Thoracic aorta (tissue), 2 donors: ENCODE measurements at regions not wholly inside any gene's neighbourhood (a gene's known extent, or its start where the extent isn't known, plus 50 kb on each side); places are given as distances from the start of the nearest gene placed in this dataset.

Experiments
- ATAC-seq: fragments of 150-250 bp; one replicate; pipeline ENCODE4 v1.8.0; 2017; ENCODE audit warnings: low read depth; ENCODE audit not compliant: insufficient number of reproducible peaks, low FRiP score
- DNase-seq: peaks from one replicate; pipeline ENCODE4 v3.0.0-alpha.2; 2020; ENCODE audit warnings: low spot score
- H3K27ac ChIP-seq, 2 donors: fragments of 200-600 bp; sonication (generic); 1 replicate in 1 of 2; 2 replicates in 1 of 2; pipeline ENCODE4 v1.5.1; 2016; ENCODE audit warnings: mild to moderate bottlenecking in 2 of 2, moderate library complexity in 2 of 2
- H3K27me3 ChIP-seq: fragments of 200-600 bp; sonication (generic); replicated peaks from 2 replicates; pipeline ENCODE4 v1.6.0; 2016; ENCODE audit warnings: mild to moderate bottlenecking; ENCODE audit not compliant: insufficient read depth
- H3K36me3 ChIP-seq: fragments of 200-600 bp; sonication (generic); one replicate; pipeline ENCODE4 v1.5.1; 2016
- H3K4me1 ChIP-seq, 2 donors: fragments of 200-600 bp; sonication (generic); 1 replicate in 1 of 2; 2 replicates in 1 of 2; pipeline versions ENCODE4 v1.5.1 to v1.6.0; 2016; ENCODE audit warnings: low read depth in 2 of 2, mild to moderate bottlenecking in 1 of 2; ENCODE audit not compliant: control insufficient read depth in 1 of 2
- H3K4me3 ChIP-seq: fragments of 200-600 bp; sonication (generic); 2 replicates; pipeline ENCODE4 v1.5.1; 2016; ENCODE audit warnings: mild to moderate bottlenecking
- H3K9me3 ChIP-seq: fragments of 200-600 bp; sonication (generic); 2 replicates; pipeline ENCODE4 v1.5.1; 2016
- TF ChIP-seq, protein P1 (sequence below): fragments of 200-600 bp; sonication (generic); IDR thresholded peaks from one replicate; pipeline ENCODE4 v1.5.1; 2019; ENCODE audit warnings: antibody characterized with exemption

DNA sequence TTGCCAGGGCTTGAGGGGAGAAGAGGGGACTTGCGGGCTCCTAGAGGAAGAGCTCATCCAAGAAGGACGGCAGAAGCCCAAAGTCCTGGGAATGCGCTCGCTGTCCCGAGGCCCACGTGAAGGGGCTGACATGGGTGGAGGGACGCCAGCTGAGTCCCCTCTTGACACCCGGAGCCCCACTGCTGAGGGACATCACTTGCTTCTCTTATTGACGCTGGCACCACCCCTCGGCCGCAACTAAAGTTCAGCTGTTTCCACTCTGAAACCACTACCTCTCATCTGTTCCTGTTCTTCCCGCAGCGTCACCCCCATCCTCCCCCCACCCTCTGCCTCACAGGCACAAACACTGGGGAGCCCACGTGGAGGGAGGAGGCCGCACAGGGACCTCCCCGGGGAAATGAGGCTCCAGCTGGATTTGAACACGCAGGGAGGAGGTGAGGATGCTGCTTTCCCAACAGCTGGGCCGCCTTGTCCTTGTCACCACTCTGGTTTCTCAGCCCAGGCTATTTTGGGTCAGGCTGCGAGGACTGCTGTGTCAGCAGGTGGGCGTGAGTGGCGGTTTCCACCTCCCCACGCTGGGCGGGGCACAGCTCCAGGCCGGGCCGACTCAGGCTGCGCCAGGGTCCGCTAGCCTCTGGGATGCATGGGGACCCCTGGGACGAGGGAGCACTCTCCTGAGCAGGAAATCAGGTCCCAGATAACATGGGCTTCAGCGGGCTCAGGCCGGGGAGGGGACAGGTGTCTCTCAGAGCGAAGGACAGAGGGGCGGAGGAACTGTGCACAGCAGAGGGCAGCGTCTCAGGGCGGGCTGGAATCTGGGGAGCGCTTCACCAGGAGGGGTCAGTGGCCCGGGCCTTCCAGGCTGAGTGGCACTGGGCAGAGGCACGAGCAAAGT lies 156.3 kb downstream of the ZNF248 start:
- Histone ChIP-seq H3K27me3 (no peaks in the 10 kb centered on the region), H3K4me3 (no peak overlapping the region), H3K4me1 (no peaks in the 10 kb centered on the region), H3K9me3 (no peaks in the 10 kb centered on the region), H3K36me3 (no peaks in the 10 kb centered on the region), H3K27ac (no peak overlapping the region)
- DNase-seq: no peak
- ATAC-seq: no peak
- TF ChIP-seq, protein P1, sequence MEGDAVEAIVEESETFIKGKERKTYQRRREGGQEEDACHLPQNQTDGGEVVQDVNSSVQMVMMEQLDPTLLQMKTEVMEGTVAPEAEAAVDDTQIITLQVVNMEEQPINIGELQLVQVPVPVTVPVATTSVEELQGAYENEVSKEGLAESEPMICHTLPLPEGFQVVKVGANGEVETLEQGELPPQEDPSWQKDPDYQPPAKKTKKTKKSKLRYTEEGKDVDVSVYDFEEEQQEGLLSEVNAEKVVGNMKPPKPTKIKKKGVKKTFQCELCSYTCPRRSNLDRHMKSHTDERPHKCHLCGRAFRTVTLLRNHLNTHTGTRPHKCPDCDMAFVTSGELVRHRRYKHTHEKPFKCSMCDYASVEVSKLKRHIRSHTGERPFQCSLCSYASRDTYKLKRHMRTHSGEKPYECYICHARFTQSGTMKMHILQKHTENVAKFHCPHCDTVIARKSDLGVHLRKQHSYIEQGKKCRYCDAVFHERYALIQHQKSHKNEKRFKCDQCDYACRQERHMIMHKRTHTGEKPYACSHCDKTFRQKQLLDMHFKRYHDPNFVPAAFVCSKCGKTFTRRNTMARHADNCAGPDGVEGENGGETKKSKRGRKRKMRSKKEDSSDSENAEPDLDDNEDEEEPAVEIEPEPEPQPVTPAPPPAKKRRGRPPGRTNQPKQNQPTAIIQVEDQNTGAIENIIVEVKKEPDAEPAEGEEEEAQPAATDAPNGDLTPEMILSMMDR: no peak

DNA sequence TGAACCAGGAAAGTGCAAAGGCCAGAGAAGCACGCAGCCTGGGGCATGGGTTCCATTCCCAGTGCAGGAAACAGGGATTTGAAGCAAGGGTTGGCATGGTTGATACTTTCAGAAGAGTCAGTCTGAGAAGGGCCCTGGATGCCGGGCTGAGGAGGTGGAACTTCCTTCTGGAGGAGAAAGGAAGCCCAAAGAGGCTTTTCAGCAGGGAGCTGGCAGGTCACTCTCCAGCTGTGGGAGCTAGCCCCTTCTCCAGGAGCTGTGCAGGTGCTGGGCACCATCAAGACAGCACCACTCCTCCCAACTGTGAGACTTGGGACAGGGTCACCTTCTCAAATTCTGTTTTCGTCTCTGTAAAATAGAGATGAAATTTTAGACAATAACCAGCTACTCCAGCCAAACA lies 169.8 kb downstream of the ZNF248 start:
- Histone ChIP-seq H3K4me1 (no peaks in the 10 kb centered on the region), H3K27me3 (no peaks in the 10 kb centered on the region), H3K9me3 (peaks cover 3% of the 10 kb centered on the region), H3K27ac (no peak overlapping the region), H3K36me3 (no peaks in the 10 kb centered on the region), H3K4me3 (no peak overlapping the region)
- ATAC-seq (no peak), DNase-seq (no peak)
- TF ChIP-seq, protein P1: no peak

GRCh38 chr10:37685741-37686683 lies 171.4 kb downstream of the ZNF248 start:
- H3K27ac ChIP-seq: no peak overlapping the region
- no peak for ATAC-seq
- no peaks in the 10 kb centered on the region for H3K27me3 ChIP-seq
- H3K4me3 ChIP-seq: no peak overlapping the region
- H3K4me1 ChIP-seq: no peaks in the 10 kb centered on the region
- TF ChIP-seq, protein P1: no peak
- DNase-seq: no peak
- H3K9me3 ChIP-seq: no peaks in the 10 kb centered on the region
- H3K36me3 ChIP-seq: no peaks in the 10 kb centered on the region

DNA sequence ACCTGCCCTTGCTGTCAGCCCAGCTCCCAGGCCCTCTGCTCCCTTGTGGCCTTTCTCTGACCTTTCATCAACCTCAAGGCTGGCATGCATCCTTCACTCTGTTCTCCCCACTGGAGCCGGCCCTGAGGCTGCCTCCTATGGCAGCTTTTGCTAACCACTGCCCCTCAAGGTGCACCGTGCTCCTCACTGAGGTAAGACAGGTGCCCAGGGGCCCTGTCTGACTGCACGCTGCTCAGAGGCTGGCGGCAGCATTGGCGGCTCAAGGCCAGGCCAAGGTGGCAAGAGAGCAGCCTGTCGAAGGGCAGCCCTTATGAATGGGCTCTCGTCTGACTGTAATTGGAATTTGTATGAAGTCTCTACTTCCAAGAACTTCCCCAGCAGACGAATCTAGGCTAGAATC lies 172.6 kb downstream of the ZNF248 start:
- H3K27ac ChIP-seq: no peak overlapping the region
- DNase-seq: no peak
- H3K4me3 ChIP-seq: no peak overlapping the region
- H3K27me3 ChIP-seq: no peaks in the 10 kb centered on the region
- H3K36me3 ChIP-seq: no peaks in the 10 kb centered on the region
- H3K4me1 ChIP-seq: no peaks in the 10 kb centered on the region
- ATAC-seq: no peak
- no peaks in the 10 kb centered on the region for H3K9me3 ChIP-seq
- TF ChIP-seq, protein P1: no peak

GRCh38 chr10:37682617-37683016 lies 174.8 kb downstream of the ZNF248 start:
- no peaks in the 10 kb centered on the region for H3K36me3 ChIP-seq
- DNase-seq (no peak), ATAC-seq (no peak)
- H3K4me1 ChIP-seq: no peaks in the 10 kb centered on the region
- H3K27me3 ChIP-seq: no peaks in the 10 kb centered on the region
- H3K4me3 ChIP-seq: no peak overlapping the region
- no peak overlapping the region for H3K27ac ChIP-seq
- TF ChIP-seq, protein P1: no peak
- H3K9me3 ChIP-seq: no peaks in the 10 kb centered on the region
